ENCODE measurements at regions not wholly inside any gene's neighbourhood (a gene's known extent, or its start where the extent isn't known, plus 50 kb on each side); places are given as distances from the start of the nearest gene placed in this dataset.

DNA sequence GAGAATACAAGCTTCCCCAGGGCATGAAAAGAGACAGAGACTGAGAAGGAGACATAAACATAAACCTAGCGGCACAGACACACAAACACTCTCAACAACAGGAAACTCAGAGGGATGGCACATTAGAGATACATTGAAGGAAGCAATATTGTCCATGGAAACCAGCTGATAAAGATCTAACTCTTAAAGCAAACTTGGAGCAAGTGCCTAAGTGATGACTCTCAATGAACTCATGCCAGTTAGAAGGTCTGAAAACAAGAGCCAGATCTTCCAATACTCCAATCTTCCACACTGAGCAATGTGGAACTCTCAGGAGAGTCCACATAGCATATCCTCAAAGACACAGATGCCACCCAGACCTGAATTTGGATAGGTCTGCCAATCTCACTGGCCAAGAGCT, 168.8 kb upstream of the ISX start:
- H3K9ac ChIP-seq (ENCODE audit: insufficient read length), result no peak overlapping the region
- DNase-seq (ENCODE audit: low read depth, low spot score), result no peak
- no peaks in the 10 kb centered on the region for H3K36me3 ChIP-seq (ENCODE audit: insufficient read depth, low read length)
- TF ChIP-seq EZH2 (IDR thresholded peaks at IDR 0.05) (no peak), FOXP2 (optimal IDR thresholded peaks at IDR 0.05; ENCODE audit: control extremely low read depth, extremely low read length, insufficient read depth) (no peak), POLR2AphosphoS5 (IDR thresholded peaks at IDR 0.05; ENCODE audit: borderline replicate concordance, low read depth, low read length) (no peak)
- no peaks in the 10 kb centered on the region for H3K9me3 ChIP-seq (ENCODE audit: low read depth, low read length)
- H3K4me3 ChIP-seq, result no peak overlapping the region
- H3K27ac ChIP-seq, result no peak overlapping the region

DNA sequence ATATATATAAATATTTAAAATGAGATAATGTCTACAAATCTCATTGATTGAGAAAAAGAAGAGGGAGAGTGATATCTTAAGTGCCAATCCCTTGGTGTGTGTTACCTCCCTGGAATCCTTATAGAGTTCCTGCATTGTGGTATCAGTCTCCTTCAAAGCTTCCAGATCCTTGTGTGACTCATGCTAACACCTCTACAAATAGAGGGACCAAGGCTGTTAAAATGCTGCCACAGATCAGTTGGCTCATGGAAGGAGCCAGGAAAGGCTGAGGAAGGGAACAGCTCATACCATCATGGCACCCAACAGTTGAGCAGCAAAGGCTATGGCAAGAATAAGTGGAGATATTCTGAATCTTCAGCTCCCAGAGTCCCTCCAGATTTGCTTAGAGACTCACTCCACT, 163.6 kb upstream of the ISX start:
- no peaks in the 10 kb centered on the region for H3K36me3 ChIP-seq (ENCODE audit: insufficient read depth, low read length)
- TF ChIP-seq POLR2AphosphoS5 (IDR thresholded peaks at IDR 0.05; ENCODE audit: borderline replicate concordance, low read depth, low read length), result no peak
- no peak for TF ChIP-seq FOXP2 (optimal IDR thresholded peaks at IDR 0.05; ENCODE audit: control extremely low read depth, extremely low read length, insufficient read depth)
- TF ChIP-seq EZH2 (IDR thresholded peaks at IDR 0.05), result no peak
- no peak overlapping the region for H3K4me3 ChIP-seq
- no peak for DNase-seq (ENCODE audit: low read depth, low spot score)
- H3K9ac ChIP-seq (ENCODE audit: insufficient read length), result no peak overlapping the region
- no peaks in the 10 kb centered on the region for H3K9me3 ChIP-seq (ENCODE audit: low read depth, low read length)
- no peak overlapping the region for H3K27ac ChIP-seq

DNA sequence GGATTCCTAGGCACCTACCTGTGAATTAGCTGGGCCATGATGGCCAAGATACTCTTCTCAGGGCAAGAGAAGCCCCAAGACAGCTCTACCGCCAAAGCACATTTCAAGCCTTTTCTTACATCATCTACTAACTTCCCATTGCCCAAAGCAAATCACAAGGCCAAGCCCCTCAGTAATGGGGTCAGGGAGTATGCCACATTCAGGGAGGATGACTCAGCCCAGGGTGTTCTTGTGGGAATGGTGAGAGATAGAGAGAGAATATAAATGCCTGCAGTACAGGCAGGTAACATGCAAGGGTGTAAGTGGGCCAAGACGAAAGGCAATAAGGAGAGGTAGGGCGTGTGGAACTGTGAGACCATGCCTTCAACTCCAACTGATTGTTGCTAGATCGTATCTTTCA, 162.5 kb upstream of the ISX start:
- Histone ChIP-seq H3K9ac (ENCODE audit: insufficient read length) (no peak overlapping the region), H3K27ac (no peak overlapping the region), H3K9me3 (ENCODE audit: low read depth, low read length) (no peaks in the 10 kb centered on the region), H3K36me3 (ENCODE audit: insufficient read depth, low read length) (no peaks in the 10 kb centered on the region), H3K4me3 (no peak overlapping the region)
- TF ChIP-seq FOXP2 (optimal IDR thresholded peaks at IDR 0.05; ENCODE audit: control extremely low read depth, extremely low read length, insufficient read depth) (no peak), POLR2AphosphoS5 (IDR thresholded peaks at IDR 0.05; ENCODE audit: borderline replicate concordance, low read depth, low read length) (no peak), EZH2 (IDR thresholded peaks at IDR 0.05) (no peak)
- DNase-seq (ENCODE audit: low read depth, low spot score), result no peak

DNA sequence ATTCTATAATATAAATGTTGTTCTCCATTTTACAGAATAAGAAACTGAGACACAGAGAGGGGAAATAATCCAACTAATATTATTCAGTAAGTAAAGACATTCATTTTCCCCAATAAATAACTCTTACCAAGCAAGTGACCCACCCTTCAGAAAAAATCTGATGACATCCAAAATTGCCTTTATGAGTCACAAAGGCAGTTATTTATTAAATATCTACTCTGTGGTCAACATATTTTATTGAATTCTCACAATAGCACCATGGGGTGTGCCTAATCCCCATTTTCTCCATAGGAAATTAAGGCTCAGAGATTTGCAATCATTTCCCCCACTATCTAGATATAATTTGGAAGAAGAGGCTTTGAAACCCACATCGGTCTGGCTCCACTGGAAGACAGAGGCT, 161.5 kb upstream of the ISX start:
- Histone ChIP-seq H3K9me3 (ENCODE audit: low read depth, low read length) (no peaks in the 10 kb centered on the region), H3K27ac (no peak overlapping the region), H3K4me3 (no peak overlapping the region), H3K36me3 (ENCODE audit: insufficient read depth, low read length) (no peaks in the 10 kb centered on the region), H3K9ac (ENCODE audit: insufficient read length) (no peak overlapping the region)
- no peak for DNase-seq (ENCODE audit: low read depth, low spot score)
- no peak for TF ChIP-seq EZH2 (IDR thresholded peaks at IDR 0.05)
- no peak for TF ChIP-seq FOXP2 (optimal IDR thresholded peaks at IDR 0.05; ENCODE audit: control extremely low read depth, extremely low read length, insufficient read depth)
- no peak for TF ChIP-seq POLR2AphosphoS5 (IDR thresholded peaks at IDR 0.05; ENCODE audit: borderline replicate concordance, low read depth, low read length)

DNA sequence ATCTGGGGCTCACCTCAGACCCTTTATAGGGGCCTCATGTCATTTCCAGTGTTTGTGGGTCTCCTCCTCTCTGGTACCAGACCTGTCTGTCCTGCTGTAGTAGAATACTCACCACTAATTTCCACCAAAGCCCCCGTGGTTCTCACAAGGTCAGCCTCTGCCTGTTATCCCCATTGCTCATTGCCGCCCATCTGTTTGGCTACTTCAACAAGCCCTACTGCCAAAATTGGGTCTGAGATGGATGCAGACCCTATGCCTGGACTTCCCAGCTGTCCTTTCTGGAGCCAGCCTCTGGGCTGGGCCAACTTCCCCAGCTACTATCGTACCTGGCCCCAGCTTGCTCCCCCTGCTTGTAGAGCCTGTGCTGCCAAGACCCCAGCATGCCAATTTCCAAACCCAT, 152.1 kb upstream of the ISX start:
- TF ChIP-seq FOXP2 (optimal IDR thresholded peaks at IDR 0.05; ENCODE audit: control extremely low read depth, extremely low read length, insufficient read depth), result no peak
- no peak for TF ChIP-seq EZH2 (IDR thresholded peaks at IDR 0.05)
- TF ChIP-seq POLR2AphosphoS5 (IDR thresholded peaks at IDR 0.05; ENCODE audit: borderline replicate concordance, low read depth, low read length), result no peak
- no peaks in the 10 kb centered on the region for H3K36me3 ChIP-seq (ENCODE audit: insufficient read depth, low read length)
- no peak overlapping the region for H3K27ac ChIP-seq
- no peaks in the 10 kb centered on the region for H3K9me3 ChIP-seq (ENCODE audit: low read depth, low read length)
- no peak overlapping the region for H3K4me3 ChIP-seq
- no peak overlapping the region for H3K9ac ChIP-seq (ENCODE audit: insufficient read length)
- no peak for DNase-seq (ENCODE audit: low read depth, low spot score)

DNA sequence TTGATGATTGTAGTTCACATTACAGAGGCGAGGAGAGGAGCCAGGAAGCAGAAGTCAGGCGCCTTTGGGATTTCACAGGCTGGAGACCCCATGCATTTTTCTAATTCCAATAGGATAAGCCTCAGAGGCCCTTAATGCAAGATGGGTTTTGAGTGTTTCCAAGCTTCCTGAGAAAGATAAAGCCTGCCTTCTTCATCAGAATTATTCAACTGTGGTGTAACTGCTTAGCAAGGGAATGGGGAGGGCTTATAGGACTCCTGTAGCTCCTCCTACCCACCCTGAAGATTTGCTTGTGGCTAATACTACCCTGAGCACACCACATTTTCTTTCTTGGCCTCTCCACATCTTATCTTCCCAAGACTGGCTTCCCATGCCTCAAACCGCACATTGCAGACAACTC, 151.1 kb upstream of the ISX start:
- Histone ChIP-seq H3K9ac (ENCODE audit: insufficient read length) (no peak overlapping the region), H3K36me3 (ENCODE audit: insufficient read depth, low read length) (no peaks in the 10 kb centered on the region), H3K9me3 (ENCODE audit: low read depth, low read length) (no peaks in the 10 kb centered on the region), H3K27ac (no peak overlapping the region), H3K4me3 (no peak overlapping the region)
- DNase-seq (ENCODE audit: low read depth, low spot score), result no peak
- TF ChIP-seq EZH2 (IDR thresholded peaks at IDR 0.05) (no peak), POLR2AphosphoS5 (IDR thresholded peaks at IDR 0.05; ENCODE audit: borderline replicate concordance, low read depth, low read length) (no peak), FOXP2 (optimal IDR thresholded peaks at IDR 0.05; ENCODE audit: control extremely low read depth, extremely low read length, insufficient read depth) (no peak)

DNA sequence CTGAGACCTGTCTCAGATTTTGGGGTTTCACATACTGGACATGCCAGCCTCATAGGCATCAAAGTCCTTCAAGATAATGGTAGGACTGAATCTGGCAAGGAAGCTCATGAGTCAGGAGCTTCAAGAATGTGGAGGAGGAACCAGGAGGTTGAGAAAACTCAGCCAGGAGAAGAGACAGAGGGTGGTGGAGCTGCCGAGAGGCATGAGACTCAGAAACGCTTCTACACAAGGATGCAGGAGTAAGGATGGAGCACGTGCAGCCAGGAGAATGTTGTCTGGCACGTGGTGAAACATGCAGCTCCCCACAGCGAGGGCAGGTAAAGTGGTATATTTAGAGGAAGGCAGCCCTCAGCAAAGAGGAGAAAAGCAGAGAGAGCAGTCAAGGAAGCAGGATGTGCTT, 148.7 kb upstream of the ISX start:
- no peak overlapping the region for H3K27ac ChIP-seq

DNA sequence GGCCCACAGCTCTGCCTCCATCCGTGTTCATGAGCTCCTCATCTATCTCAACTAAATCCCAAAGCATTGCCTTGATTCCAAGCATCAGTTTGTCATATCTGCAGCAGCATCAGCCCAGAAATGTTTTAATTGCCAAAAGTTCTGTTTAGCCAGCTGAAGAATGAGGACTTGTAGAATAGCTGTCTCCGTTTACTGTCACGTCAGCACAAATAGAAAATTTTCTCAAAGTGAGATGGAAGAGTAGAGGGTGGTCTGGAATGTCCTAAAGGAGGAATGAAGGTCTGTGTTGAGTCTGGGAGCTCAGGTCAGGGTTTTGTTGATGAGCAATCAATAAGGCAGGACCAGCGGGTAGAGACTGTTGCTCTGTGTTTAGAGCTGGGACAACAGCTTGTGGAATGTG, 134.9 kb upstream of the ISX start:
- Histone ChIP-seq H3K36me3 (ENCODE audit: insufficient read depth, low read length) (no peaks in the 10 kb centered on the region), H3K9ac (ENCODE audit: insufficient read length) (no peak overlapping the region), H3K9me3 (ENCODE audit: low read depth, low read length) (no peaks in the 10 kb centered on the region), H3K27ac (no peak overlapping the region), H3K4me3 (no peak overlapping the region)
- TF ChIP-seq POLR2AphosphoS5 (IDR thresholded peaks at IDR 0.05; ENCODE audit: borderline replicate concordance, low read depth, low read length), result no peak
- no peak for TF ChIP-seq FOXP2 (optimal IDR thresholded peaks at IDR 0.05; ENCODE audit: control extremely low read depth, extremely low read length, insufficient read depth)
- no peak for DNase-seq (ENCODE audit: low read depth, low spot score)

More for the DNA sequence above, 148.7 kb upstream of the ISX start:
- no peak overlapping the region for H3K4me3 ChIP-seq
- no peaks in the 10 kb centered on the region for H3K9me3 ChIP-seq (ENCODE audit: low read depth, low read length)
- no peak for DNase-seq (ENCODE audit: low read depth, low spot score)
- no peak overlapping the region for H3K9ac ChIP-seq (ENCODE audit: insufficient read length)
- H3K36me3 ChIP-seq (ENCODE audit: insufficient read depth, low read length), result no peaks in the 10 kb centered on the region
- TF ChIP-seq EZH2 (IDR thresholded peaks at IDR 0.05) (no peak), POLR2AphosphoS5 (IDR thresholded peaks at IDR 0.05; ENCODE audit: borderline replicate concordance, low read depth, low read length) (no peak), FOXP2 (optimal IDR thresholded peaks at IDR 0.05; ENCODE audit: control extremely low read depth, extremely low read length, insufficient read depth) (no peak)

DNA sequence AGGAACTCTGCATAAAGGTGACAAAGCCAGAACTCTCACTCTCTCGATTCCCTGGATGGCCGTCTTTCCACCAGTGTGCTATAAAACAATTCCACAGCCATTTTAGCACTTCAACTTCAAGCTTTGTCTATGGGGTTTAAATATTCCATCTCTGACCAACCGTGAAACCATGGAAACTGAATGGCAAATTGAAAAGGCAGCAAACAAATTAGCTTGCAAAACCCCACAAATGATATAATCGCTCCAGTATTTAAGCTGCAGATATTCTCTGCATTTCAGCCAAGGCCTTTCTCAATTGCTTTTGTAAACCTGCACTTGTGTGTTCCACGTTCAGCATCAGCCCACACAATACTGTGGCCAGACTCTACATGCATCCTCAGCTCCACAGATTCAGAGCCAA, 131.7 kb upstream of the ISX start:
- DNase-seq (ENCODE audit: low read depth, low spot score), result no peak
- Histone ChIP-seq H3K36me3 (ENCODE audit: insufficient read depth, low read length) (no peaks in the 10 kb centered on the region), H3K9me3 (ENCODE audit: low read depth, low read length) (no peaks in the 10 kb centered on the region), H3K9ac (ENCODE audit: insufficient read length) (no peak overlapping the region), H3K27ac (no peak overlapping the region), H3K4me3 (no peak overlapping the region)
- TF ChIP-seq EZH2 (IDR thresholded peaks at IDR 0.05), result no peak
- TF ChIP-seq POLR2AphosphoS5 (IDR thresholded peaks at IDR 0.05; ENCODE audit: borderline replicate concordance, low read depth, low read length), result no peak
- TF ChIP-seq FOXP2 (optimal IDR thresholded peaks at IDR 0.05; ENCODE audit: control extremely low read depth, extremely low read length, insufficient read depth), result no peak

All from SK-N-MC (cell line).